Panc1 (cell line): ENCODE measurements at regions not wholly inside any gene's neighbourhood (a gene's known extent, or its start where the extent isn't known, plus 50 kb on each side); places are given as distances from the start of the nearest gene placed in this dataset.

Experiments
- ATAC-seq: fragments of 200-7000 bp; cut with Tn5 transposase; 2 replicates; pipeline ENCODE4 v1.9.1; 2020; ENCODE audit warnings: mild to moderate bottlenecking, moderate library complexity
- BruUV-seq: library from RNA; stranded (reverse); fragments of 400-500 nt; replicated peaks from 2 replicates; lab custom pipeline; 2021; lab: Mats Ljungman, UMichigan
- CTCF ChIA-PET: fragments of 300-600 bp; sonication (Branson Sonifier 250); formaldehyde crosslinking; loops from one replicate; lab custom pipeline; 2022; ENCODE audit warnings: antibody characterized with exemption; lab: Charles Lee
- POLR2A ChIA-PET: fragments of 300-600 bp; sonication (Branson Sonifier 250); formaldehyde crosslinking; loops from one replicate; lab custom pipeline; 2022; ENCODE audit warnings: antibody characterized with exemption; lab: Charles Lee
- DNase-seq: peaks from one replicate; pipeline ENCODE4 v3.0.0-alpha.2; 2010; ENCODE audit warnings: low read depth, low spot score
- H3K27ac ChIP-seq: 2 replicates; pipeline ENCODE4 v1.5.1; 2011; ENCODE audit warnings: mild to moderate bottlenecking, low read length, inconsistent platforms
- H3K27me3 ChIP-seq: fragments of 200-500 bp; sonication (Bioruptor generic); 2 replicates; pipeline ENCODE4 v1.6.0; 2014; ENCODE audit warnings: low read length, inconsistent platforms; ENCODE audit not compliant: control insufficient read depth, insufficient read depth
- H3K36me3 ChIP-seq: fragments of 200-500 bp; sonication (Bioruptor generic); 2 replicates; pipeline ENCODE4 v1.5.1; 2014; ENCODE audit warnings: inconsistent platforms, mild to moderate bottlenecking, low read length, moderate library complexity; ENCODE audit not compliant: control insufficient read depth, insufficient read depth
- H3K4me1 ChIP-seq: 2 replicates; pipeline ENCODE4 v1.5.1; 2011; ENCODE audit warnings: inconsistent platforms, mild to moderate bottlenecking, low read length, moderate library complexity; ENCODE audit not compliant: control insufficient read depth, insufficient read depth
- H3K4me3 ChIP-seq, 2 experiments: 2 replicates each; pipeline ENCODE4 v1.5.1; 2011 to 2012; ENCODE audit warnings: low read depth in 2 of 2, low read length in 2 of 2, mild to moderate bottlenecking in 2 of 2, inconsistent platforms in 1 of 2, moderate library complexity in 1 of 2
- H3K9me3 ChIP-seq: fragments of 200-500 bp; sonication (Bioruptor generic); 2 replicates; pipeline ENCODE4 v1.5.1; 2014; ENCODE audit warnings: low read depth, mild to moderate bottlenecking, inconsistent platforms, low read length, moderate library complexity; ENCODE audit not compliant: control insufficient read depth, insufficient read depth
- POLR2AphosphoS5 ChIP-seq: IDR thresholded peaks from 2 replicates; pipeline ENCODE4 v1.6.1; 2012; ENCODE audit warnings: mild to moderate bottlenecking, low read depth, low read length, moderate library complexity
- SIN3A ChIP-seq: IDR thresholded peaks from 2 replicates; pipeline ENCODE4 v1.6.1; 2012; ENCODE audit warnings: low read depth, mild to moderate bottlenecking, low read length, moderate library complexity, borderline replicate concordance; ENCODE audit not compliant: insufficient read depth
- TCF7L2 ChIP-seq: IDR thresholded peaks from 2 replicates; pipeline ENCODE4 v1.6.1; 2011; ENCODE audit warnings: mild to moderate bottlenecking, low read depth, low read length, inconsistent platforms
- in situ Hi-C: cut with HindIII; loops from 2 replicates; pipeline ENCODE4 v1.10.0; 2016; ENCODE audit warnings: low sequenced_read_pairs, low pct_unique_long_range_greater_than_20kb
- intact Hi-C: fragments of 100-400 bp; cut with micrococcal nuclease; formaldehyde crosslinking; loops from one replicate; pipeline ENCODE4 v1.10.0; 2022; ENCODE audit not compliant: unreplicated experiment
- TF ChIP-seq, protein P1 (sequence below): fragments of 450-650 bp; IDR thresholded peaks from 2 replicates; pipeline ENCODE4 v1.5.1; 2017; ENCODE audit warnings: mild to moderate bottlenecking
- TF ChIP-seq, protein P2 (sequence below), 2 experiments: IDR thresholded peaks; 2 replicates each; pipeline ENCODE4 v1.6.1; 2011 to 2012; ENCODE audit warnings: low read depth in 2 of 2, control low read depth in 1 of 2, low read length in 1 of 2, mild to moderate bottlenecking in 1 of 2, moderate library complexity in 1 of 2; ENCODE audit not compliant: insufficient read depth in 1 of 2

DNA sequence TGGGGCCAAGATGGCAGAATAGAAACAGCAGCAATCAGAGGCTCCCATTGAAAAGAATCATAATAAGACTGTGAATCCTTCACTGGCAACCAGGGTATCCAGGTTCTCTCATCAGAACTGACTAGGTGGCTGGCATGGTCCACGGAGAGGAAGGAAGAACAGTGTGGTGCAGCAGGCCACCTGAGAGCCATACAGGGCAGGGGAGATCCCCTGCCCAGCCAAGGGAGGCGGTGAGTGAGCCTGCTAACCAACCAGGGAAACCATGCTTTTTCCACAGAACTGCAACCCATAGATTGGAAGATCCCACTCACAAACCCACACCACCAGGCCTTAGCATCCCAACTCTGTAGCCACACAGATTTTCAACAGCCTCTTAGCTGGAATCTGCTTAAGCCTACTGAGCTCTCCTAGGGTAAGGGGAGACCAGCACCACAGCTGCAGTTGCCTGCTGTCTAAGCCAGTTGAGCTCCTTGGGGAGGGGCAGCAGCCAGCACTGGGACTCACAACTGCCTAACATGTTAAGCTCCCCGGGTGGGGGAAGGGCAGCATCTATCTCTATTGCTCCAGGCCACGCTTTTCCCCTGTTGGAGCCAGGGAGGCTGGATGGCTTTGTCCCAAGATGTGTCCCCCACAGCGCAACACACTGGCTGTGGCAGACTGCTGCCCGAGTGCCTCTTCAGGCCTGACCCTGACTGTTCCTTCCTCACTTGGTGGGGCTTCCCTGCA lies 342.6 kb upstream of the CCDC196 start:
- DNase-seq = no peak
- no TSS peak for BruUV-seq
- TF ChIP-seq, protein P1, sequence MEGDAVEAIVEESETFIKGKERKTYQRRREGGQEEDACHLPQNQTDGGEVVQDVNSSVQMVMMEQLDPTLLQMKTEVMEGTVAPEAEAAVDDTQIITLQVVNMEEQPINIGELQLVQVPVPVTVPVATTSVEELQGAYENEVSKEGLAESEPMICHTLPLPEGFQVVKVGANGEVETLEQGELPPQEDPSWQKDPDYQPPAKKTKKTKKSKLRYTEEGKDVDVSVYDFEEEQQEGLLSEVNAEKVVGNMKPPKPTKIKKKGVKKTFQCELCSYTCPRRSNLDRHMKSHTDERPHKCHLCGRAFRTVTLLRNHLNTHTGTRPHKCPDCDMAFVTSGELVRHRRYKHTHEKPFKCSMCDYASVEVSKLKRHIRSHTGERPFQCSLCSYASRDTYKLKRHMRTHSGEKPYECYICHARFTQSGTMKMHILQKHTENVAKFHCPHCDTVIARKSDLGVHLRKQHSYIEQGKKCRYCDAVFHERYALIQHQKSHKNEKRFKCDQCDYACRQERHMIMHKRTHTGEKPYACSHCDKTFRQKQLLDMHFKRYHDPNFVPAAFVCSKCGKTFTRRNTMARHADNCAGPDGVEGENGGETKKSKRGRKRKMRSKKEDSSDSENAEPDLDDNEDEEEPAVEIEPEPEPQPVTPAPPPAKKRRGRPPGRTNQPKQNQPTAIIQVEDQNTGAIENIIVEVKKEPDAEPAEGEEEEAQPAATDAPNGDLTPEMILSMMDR = no peak
- TF ChIP-seq SIN3A (no peak), TCF7L2 (no peak), POLR2AphosphoS5 (no peak)
- TF ChIP-seq, protein P2, sequence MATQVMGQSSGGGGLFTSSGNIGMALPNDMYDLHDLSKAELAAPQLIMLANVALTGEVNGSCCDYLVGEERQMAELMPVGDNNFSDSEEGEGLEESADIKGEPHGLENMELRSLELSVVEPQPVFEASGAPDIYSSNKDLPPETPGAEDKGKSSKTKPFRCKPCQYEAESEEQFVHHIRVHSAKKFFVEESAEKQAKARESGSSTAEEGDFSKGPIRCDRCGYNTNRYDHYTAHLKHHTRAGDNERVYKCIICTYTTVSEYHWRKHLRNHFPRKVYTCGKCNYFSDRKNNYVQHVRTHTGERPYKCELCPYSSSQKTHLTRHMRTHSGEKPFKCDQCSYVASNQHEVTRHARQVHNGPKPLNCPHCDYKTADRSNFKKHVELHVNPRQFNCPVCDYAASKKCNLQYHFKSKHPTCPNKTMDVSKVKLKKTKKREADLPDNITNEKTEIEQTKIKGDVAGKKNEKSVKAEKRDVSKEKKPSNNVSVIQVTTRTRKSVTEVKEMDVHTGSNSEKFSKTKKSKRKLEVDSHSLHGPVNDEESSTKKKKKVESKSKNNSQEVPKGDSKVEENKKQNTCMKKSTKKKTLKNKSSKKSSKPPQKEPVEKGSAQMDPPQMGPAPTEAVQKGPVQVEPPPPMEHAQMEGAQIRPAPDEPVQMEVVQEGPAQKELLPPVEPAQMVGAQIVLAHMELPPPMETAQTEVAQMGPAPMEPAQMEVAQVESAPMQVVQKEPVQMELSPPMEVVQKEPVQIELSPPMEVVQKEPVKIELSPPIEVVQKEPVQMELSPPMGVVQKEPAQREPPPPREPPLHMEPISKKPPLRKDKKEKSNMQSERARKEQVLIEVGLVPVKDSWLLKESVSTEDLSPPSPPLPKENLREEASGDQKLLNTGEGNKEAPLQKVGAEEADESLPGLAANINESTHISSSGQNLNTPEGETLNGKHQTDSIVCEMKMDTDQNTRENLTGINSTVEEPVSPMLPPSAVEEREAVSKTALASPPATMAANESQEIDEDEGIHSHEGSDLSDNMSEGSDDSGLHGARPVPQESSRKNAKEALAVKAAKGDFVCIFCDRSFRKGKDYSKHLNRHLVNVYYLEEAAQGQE (IDR thresholded peaks at IDR 0.05; ENCODE audit: insufficient read depth in 1 of 2, low read depth in 2 of 2, low read length in 1 of 2) = no peak
- ChIA-PET CTCF (no interaction called here), POLR2A (no interaction called here)
- Histone ChIP-seq H3K4me1 (no peaks in the 10 kb centered on the region), H3K27me3 (no peaks in the 10 kb centered on the region), H3K36me3 (no peaks in the 10 kb centered on the region), H3K27ac (no peak overlapping the region), H3K9me3 (no peaks in the 10 kb centered on the region), H3K4me3 (no peak overlapping the region)
- intact Hi-C loops (no loop called here), in situ Hi-C loops (no loop called here)
- ATAC-seq = no peak

DNA sequence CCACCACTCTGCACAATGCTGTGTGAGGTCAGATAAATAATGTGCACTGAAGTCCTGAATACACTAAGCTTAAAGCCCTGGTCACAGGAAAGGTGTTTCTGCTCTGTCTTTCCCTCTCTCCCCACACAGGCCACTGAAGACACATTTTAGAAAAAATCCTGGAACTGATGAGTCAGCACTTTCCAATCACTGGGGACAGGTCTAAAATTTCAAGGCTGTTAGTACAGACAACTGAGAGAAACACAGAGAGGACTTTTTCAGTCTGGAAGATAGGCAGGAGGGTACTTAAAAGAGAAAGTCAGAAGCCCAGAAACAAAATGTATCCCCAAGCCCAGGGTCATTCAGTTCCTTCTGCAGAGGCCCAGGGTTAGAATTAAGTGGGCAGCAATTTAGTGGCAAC lies 333.9 kb upstream of the CCDC196 start:
- Histone ChIP-seq H3K27me3 (no peaks in the 10 kb centered on the region; the same call in 1 of the 2 replicates), H3K27ac (no peak overlapping the region), H3K9me3 (no peaks in the 10 kb centered on the region), H3K4me3 (no peak overlapping the region), H3K4me1 (no peaks in the 10 kb centered on the region), H3K36me3 (no peaks in the 10 kb centered on the region)
- TF ChIP-seq SIN3A (no peak), POLR2AphosphoS5 (no peak), TCF7L2 (no peak)
- TF ChIP-seq, protein P1 = no peak
- TF ChIP-seq, protein P2 (IDR thresholded peaks at IDR 0.05; ENCODE audit: insufficient read depth in 1 of 2, low read depth in 2 of 2, low read length in 1 of 2) = no peak
- POLR2A ChIA-PET = no interaction called here
- intact Hi-C loops = no loop called here
- CTCF ChIA-PET = no interaction called here
- DNase-seq = no peak
- BruUV-seq = no TSS peak
- in situ Hi-C loops = no loop called here
- no peak for ATAC-seq
